ENCODE measurements at regions not wholly inside any gene's neighbourhood (a gene's known extent, or its start where the extent isn't known, plus 50 kb on each side); places are given as distances from the start of the nearest gene placed in this dataset.

DNA sequence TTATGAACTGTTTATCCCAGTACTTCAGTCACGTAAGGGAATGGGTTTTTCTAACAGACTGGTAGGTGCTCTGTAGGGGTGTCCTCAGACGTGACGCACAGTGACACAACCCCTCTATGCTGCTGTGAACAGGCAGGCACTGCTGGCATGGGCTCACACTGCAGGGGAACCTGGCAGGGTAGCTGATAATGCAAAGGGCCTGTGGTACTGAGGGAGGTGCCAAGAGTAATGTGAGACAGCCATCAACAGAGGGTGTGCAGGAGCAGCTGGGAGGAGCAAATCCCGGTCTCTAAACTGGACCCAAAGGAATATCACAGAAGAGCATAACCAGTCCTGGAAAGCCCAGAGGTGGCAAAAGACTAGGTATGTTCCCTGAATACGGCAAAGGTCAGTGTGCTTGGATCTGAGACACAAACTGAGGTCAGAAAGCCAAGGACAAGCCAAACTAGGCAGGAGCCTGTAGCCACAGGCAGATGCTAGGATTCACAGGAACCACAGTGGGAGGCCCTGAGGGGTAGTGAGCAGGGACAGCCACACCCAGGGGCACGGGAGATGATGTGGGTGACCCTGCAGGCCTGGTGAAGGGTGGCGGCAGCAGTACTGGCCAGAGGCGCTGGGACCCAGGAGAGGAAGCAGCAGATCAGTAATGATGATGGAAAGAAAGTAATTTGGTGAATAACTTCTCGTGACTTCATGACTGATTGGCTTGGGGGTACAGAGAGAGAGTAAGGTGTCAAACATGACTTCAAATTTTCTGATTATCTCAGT, 248.1 kb upstream of the CHRNA7 start:
- DNase-seq = no peak

DNA sequence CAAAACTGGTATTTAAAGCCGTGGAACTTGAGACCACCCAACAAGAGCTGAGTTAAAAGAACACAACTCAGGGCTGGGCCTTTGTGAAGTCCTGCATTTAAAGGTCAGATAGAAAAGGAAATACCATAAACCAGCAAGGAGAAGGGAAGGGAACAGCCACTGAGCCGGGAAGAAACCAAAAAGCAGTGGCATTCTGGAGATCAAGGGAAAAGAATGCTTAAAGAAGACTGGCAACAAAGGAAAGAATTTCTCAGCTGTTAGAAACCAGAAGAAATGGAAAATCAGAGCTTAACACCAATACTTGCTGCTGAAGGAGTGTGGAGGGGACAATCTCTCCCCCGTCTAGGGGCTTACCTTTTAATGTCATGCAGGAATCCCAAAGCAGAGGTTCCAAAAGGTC, 247.4 kb upstream of the CHRNA7 start:
- DNase-seq = no peak

- no peak for DNase-seq
Observed at GRCh38 chr15:31786360-31786759, 244.0 kb upstream of the CHRNA7 start.

DNA sequence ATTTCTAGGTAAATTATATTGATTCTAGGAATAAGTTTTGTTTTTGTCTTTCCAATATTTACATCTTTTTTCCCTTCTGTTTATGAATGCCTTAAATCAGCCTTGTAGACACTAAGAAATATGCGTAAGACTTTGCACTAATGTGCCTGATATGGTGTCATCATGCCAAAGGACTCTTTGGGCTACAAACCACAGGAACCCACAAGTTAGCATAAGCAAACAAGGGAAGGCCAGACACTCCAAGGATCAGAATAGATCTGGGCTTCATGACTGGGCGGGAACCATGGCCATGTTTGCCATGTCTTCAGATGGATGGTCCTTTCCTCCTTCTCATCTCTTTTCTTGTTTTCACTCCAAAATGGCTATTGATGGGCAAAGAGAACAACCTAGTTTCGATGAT, 242.2 kb upstream of the CHRNA7 start:
- no peak for DNase-seq

DNA sequence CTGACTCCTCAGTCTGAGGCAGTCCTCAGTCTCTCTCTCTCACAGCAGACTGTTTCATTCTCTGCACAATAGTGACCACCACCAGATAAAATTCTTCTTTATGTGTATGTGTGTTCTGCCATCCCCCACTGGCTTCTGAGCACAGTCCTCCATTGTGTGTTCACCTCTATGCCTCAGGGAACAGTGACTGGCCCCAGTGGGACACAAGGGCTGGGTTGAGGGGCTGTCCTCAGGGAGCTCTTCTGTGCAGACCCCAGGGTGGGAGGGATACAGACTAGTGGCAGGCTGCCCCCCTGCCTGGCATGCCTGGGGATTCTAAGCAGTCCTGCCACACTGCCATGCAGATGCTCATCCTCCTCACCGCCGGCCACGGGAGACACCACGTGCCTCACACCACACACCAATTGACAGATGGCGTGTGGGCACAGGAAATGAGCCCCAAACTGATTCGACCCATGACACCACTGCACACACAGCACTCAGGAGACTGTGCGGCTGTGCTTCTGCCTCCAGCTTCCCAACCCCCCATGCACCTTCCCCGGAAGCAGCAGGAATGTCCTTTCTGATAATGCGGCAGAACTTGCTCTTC, 237.6 kb upstream of the CHRNA7 start:
- no peak for DNase-seq

DNA sequence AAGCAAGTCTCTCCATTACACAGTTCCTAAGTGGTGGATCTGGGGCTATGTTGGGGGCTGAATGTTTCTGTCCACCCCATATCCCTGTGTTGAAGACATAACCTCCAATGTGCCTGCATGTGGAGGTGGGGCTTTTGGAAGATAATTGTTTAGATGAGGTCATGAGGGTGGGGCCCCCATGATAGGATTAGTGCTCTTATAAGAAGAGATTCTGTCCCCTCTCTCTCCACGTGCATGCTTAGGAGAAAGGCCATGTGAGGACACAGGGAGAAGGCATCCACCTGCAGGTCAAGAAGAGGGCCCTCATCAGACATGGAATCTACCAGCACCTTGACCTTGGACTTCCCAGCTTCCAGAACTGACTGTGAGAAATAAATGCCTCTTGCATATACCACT, 231.0 kb upstream of the CHRNA7 start:
- no peak for DNase-seq

- DNase-seq = no peak
Observed at GRCh38 chr15:31799715-31800321, 230.5 kb upstream of the CHRNA7 start.

DNA sequence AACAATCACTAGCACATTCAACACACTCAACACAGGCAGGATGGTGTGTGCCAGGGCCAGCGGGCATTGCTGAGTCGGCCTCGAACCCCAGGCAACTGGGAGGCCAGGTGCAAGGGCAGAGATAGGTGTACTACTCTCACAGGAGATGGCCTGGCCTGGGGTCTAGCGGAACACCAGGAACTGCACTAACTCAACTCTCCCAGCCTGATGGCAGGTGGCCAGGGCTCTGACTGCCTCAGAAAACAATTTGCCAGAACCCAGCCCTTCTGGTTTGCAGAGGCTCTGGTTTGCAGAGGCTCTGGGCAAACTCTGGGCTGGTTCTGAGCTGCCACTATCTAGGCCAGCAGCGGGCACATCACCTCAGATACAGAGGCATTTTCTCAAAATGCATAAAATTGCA, 229.2 kb upstream of the CHRNA7 start:
- peak; percentile 4 for DNase-seq

- DNase-seq = no peak
Observed at GRCh38 chr15:31802761-31803160, 227.6 kb upstream of the CHRNA7 start.

DNA sequence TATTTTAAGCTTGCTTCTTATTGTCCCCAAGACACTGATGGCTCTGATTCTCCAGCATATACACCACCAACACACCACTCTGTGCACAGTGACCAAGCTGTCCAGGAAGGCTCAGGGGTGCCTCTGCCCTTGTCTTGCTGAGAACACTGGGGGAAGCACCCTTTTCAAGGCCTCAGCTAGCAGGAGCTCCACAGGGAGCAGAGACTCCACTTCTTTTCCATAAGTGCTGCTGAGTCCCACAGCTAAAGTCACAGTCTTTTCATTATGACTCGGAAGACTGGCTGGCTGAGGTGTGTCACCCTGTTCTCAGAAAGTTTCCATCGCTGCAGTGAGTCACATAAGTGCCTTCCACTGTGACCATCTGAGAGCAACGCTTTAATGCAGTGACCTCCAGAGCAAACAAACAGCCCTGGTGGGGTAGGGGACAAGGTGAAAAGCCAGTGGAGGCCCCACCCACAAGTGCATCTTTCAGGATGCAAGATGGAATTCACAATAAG, 226.9 kb upstream of the CHRNA7 start:
- DNase-seq = no peak

GRCh38 chr15:31805090-31805662, 225.1 kb upstream of the CHRNA7 start:
- DNase-seq = no peak

DNA sequence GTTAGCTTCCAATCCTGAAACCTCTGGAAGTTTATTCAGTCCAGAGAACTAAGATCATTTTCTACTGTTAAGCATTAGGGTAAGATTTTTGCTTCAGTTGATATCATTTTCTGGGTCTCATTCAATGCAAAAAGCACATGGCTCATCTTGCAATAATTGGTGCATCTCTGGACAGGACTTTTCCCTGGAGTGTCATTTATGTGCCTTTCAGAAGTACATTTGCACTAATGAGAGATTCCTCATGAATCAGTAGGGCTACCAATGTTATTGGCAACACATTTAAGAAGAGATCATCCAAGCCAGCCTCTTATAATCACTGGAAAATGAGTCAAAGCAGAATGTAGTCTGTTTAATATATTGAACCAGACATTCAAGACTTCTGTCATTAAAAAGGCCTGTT, 224.2 kb upstream of the CHRNA7 start:
- no peak for DNase-seq

DNA sequence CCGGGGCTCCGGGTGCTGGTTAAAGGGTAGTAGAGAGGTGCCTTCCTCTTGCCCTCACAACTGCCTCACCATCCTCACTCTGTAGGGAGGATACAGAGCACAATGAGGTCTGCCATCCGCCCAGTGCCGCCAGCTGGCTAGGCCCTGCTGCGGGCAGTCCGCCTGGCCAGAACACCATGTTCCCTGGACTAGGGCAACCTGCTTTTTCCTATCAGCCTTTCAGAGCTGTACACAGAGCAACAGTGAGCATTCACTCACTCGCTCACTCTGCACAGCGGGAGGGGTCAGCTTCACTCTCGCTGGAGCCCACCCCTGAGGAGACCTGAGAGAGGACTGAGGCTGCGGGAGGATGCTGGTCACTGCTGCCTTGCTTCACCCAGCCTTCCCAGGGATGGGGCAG, 218.7 kb upstream of the CHRNA7 start:
- DNase-seq = no peak

DNA sequence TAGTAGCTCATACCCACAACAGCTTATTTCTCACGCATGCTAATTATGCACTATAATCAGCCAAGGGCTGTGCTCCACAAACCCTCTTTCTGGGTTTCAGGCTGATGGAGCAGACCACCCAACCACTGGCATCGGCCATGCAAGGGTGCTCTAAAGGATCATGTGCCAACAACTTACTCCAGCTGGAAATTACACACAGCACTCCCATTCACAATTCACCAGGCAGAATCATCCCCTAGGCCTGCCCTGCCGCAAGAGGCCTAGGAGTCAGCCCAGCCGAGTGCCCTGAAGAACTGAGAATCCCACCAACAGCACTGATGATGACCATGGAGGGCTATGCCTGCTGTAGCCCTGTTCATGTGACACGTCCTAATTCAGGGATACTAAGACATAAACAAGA, 216.2 kb upstream of the CHRNA7 start:
- DNase-seq = no peak

DNA sequence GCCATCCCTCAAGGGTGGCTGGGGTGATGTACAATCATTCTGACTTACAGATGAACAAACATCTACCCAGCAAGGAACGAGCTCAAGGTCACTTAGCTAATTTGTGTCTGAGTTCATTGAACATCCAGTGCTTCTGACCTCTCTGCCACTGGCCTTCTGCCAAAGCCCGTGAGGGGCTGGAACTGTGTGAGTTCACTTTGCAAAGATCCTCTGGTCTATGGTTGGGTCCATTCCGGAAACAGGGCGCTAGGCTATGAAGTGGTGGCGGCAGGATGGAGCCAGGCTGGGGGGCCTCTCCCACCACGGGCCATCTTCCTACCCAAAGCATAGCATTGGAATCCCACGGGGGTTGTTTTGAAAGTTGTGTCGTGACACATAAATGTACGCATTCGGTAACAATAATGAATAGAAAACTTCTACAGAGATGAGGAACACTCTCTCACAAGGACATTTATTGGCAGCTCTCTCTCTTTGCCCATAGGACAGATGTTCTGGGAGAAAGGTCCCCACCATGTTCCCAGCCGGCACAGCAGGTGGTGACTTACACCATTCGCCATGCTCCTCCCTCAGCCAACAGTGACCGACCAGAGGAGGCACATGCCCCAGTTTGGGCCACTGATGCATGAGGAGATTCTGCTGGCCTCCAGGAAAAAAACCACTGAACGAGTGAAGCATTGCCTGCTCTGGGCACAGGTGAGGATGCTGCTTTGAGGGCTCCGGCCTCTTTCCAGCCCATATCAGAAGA, 214.7 kb upstream of the CHRNA7 start:
- DNase-seq = no peak

- no peak for DNase-seq
Observed at GRCh38 chr15:31822463-31822862, 207.9 kb upstream of the CHRNA7 start.

DNA sequence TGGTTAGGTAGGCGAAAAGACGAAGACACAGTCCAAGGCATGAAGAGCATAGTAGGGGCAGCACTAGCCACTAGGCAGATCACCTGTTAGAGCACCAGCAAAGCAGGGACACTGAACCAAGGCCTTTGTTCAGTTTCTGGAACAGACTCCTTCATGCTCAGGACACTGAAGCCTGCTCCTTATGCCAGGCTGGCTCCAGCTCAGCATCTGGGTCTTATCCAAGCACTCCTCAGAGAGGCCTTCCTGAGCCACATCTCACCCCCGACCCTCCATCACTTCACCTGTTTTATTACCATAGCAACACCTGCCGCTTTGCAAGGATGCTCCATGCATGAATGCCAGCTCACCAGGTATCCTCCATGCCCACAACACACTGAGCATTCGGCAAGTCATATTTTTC, 206.3 kb upstream of the CHRNA7 start:
- no peak for DNase-seq

GRCh38 chr15:31828594-31828993, 201.7 kb upstream of the CHRNA7 start:
- DNase-seq = no peak

DNA sequence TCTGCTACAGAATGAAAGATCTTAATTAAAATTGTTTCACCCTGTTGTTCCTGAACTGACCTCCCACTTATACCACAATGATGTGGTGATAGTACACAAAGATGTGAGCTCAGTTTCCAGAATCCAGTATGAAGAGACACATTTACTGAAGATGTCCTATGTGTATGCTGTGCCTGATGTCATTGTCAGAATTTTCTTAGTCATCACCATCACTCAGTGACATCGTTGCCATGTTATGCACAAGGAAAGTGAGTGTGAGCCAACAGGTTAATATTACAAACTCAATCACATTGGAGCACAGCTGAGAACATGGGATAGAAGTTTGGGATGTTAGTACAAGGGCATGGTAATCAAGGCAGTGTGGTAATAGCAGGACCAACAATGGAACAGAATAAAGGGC, 199.7 kb upstream of the CHRNA7 start:
- DNase-seq = no peak

- DNase-seq = no peak
Observed at GRCh38 chr15:31831596-31831995, 198.7 kb upstream of the CHRNA7 start.

DNA sequence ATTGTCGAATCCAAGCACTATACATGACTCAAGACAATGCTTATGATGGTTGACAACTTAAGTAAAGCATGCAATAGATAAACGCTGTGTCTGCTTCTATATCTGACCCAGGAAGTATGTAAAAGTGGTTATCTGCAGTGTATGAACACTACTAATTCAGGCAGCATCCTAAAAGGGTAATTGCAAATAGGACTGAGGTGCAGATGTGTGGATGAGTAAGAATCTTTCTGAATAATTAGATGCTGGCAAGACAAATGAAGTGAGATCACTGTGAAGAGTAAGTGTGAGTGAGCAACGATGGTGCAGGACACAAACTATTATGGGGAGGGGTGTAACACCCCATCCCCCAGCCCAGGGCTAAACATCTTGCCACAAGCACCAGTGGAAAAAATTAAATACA, 195.7 kb upstream of the CHRNA7 start:
- DNase-seq = no peak

DNA sequence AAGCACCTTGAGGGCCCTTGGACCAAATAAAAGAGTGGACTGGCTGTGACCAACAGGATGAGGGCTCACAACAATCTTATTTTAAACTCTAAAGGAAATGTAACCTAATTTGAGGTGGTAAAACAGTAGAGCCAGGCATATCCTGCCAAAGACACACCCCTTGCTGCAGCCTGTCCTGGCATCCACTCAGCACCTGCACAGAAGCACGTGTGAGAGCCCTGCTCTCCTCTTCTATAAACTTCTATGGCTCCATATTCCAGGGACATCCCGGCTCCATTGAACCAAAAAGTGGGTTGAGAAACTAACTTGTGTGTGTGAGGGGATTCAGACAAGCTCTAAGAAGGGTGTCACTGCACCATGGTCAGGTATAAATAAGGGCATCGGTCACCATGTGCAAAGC, 190.9 kb upstream of the CHRNA7 start:
- no peak for DNase-seq

- DNase-seq = no peak
Observed at GRCh38 chr15:31840849-31841476, 189.4 kb upstream of the CHRNA7 start.

All from NCI-H1694 treated with DMSO at 0.1 percent for 48 hours (cell line).